ENCODE measurements at regions not wholly inside any gene's neighbourhood (a gene's known extent, or its start where the extent isn't known, plus 50 kb on each side); places are given as distances from the start of the nearest gene placed in this dataset.

DNA sequence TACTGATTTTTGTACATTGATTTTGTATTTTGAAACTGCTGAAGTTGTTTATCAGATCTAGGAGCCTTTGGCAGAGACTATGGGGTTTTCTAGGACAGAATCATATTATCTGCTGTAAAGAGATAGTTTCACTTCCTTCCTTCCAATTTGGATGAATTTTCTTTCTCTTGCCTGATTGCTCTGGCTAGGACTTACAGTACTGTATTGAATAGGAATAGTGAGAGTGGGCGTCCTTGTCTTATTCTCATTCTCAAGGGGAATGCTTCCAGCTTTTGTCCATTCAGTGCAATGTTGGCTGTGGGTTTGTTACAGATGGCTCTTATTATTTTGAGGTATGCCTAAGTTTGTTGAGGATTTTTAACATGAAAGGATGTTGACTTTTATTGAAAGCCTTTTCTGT, 290.1 kb downstream of the MAP2K4 start:
- POLR2A ChIA-PET = no interaction called here
- no peak for DNase-seq (ENCODE audit: extremely low spot score)
- TF ChIP-seq, protein P1, sequence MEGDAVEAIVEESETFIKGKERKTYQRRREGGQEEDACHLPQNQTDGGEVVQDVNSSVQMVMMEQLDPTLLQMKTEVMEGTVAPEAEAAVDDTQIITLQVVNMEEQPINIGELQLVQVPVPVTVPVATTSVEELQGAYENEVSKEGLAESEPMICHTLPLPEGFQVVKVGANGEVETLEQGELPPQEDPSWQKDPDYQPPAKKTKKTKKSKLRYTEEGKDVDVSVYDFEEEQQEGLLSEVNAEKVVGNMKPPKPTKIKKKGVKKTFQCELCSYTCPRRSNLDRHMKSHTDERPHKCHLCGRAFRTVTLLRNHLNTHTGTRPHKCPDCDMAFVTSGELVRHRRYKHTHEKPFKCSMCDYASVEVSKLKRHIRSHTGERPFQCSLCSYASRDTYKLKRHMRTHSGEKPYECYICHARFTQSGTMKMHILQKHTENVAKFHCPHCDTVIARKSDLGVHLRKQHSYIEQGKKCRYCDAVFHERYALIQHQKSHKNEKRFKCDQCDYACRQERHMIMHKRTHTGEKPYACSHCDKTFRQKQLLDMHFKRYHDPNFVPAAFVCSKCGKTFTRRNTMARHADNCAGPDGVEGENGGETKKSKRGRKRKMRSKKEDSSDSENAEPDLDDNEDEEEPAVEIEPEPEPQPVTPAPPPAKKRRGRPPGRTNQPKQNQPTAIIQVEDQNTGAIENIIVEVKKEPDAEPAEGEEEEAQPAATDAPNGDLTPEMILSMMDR (IDR thresholded peaks at IDR 0.05; ENCODE audit: control extremely low read depth, extremely low read depth, low read depth, missing control alignments) = no peak
- CTCF ChIA-PET = interaction anchor here (1.0 kb wide), 1 partner anchor 18 kb away, joined by 3 read pairs; no protein-coding TSS in a partner anchor

DNA sequence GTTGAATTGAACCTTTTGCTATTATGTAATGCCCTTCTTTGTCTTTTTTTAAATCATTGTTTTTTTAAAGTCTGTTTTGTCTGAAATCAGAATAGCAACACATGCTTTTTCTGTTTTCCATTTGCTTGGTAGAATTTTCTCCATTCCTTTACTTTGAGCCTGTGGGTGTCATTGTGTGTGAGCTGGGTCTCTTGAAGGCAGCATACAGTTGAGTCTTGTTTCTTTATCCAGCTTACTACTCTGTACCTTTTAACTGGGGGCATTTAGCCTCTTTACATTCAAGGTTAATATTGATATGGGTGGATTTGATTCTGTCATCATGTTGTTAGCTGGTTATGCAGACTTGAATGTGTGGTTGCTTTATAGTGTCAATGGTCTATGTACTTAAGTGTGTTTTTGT, 292.0 kb downstream of the MAP2K4 start:
- TF ChIP-seq, protein P1 (IDR thresholded peaks at IDR 0.05; ENCODE audit: control extremely low read depth, extremely low read depth, low read depth, missing control alignments) = no peak
- no peak for DNase-seq (ENCODE audit: extremely low spot score)
- CTCF ChIA-PET = no interaction called here
- POLR2A ChIA-PET = no interaction called here

DNA sequence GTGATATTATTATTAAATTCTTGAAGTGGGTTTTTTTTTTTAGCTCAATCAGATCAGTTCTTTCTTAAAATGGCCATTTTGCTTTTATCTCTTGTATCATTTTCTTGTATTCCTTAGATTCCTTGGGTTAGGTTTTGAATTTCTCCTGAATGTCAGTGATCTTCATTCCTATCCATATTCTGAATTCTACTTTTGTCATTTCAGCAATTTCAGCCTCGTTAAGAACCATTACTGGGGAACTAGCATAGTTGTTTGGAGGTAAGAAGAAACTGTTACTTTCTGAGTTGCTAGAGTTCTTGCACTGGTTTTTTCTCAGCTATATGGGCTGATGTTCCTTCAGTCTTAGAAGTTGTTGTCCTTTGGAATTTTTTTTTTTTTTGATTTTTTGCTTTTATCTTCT, 293.1 kb downstream of the MAP2K4 start:
- no peak for DNase-seq (ENCODE audit: extremely low spot score)
- CTCF ChIA-PET = no interaction called here
- TF ChIP-seq, protein P1 (IDR thresholded peaks at IDR 0.05; ENCODE audit: control extremely low read depth, extremely low read depth, low read depth, missing control alignments) = no peak
- POLR2A ChIA-PET = no interaction called here

DNA sequence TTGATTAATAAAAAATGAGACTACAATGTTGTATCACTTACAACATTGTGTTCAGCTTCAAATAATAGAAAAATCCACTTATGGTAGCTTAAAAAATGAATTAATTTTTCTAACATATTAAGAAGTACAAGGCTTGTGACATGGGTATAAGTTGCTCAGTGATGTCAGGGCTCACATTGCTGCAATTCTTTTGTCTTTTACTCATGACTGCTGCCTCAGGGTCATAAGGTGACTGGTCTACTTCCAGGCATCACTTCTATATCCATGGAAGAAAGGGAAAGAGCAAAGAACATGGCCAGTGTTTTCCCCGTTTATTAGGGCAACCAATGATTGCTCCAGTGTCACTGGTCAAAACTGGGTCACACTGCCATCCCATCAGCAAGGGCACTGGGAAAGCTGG, 295.3 kb downstream of the MAP2K4 start:
- POLR2A ChIA-PET = no interaction called here
- no peak for DNase-seq (ENCODE audit: extremely low spot score)
- CTCF ChIA-PET = interaction anchor here (1.0 kb wide), 1 partner anchor 27 kb away, joined by 3 read pairs; no protein-coding TSS in a partner anchor
- TF ChIP-seq, protein P1 (IDR thresholded peaks at IDR 0.05; ENCODE audit: control extremely low read depth, extremely low read depth, low read depth, missing control alignments) = no peak

DNA sequence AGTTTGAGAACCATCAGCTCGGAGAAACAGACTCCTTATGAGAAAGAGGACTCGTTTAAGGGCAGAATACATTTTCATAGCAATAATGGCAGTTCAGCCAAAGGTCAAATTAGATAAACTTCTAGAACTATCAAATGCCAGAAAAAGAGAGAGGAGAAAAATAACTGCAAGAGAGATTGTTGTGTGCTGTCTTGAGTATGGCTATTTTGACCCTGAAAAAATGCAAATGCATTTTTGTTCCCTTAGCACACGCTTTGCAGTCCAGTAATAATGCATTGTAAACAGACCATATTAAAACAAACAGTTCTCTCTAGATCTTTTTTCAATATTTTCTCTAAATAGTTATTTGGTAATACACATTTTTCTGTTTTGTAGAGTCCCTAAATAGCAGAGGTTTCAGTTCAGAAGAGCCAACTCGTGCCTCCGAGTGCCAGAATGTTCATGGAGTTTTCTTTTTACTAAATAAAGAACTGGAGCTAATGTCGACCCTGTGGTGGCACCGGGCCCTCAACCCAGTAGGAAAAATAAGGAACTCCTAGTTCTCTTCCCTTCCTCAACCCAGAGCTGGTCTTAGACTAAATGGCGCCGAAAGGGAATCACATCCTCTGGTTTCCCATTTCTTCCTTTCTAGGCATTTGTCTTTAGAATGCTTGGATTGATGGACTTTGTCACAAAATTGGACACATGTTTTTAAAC, 298.0 kb downstream of the MAP2K4 start:
- POLR2A ChIA-PET = no interaction called here
- DNase-seq (ENCODE audit: extremely low spot score) = no peak
- CTCF ChIA-PET = interaction anchor here (1.3 kb wide), 1 partner anchor 348 kb away, joined by 4 read pairs; no protein-coding TSS in a partner anchor
- TF ChIP-seq, protein P1 (IDR thresholded peaks at IDR 0.05; ENCODE audit: control extremely low read depth, extremely low read depth, low read depth, missing control alignments) = no peak

DNA sequence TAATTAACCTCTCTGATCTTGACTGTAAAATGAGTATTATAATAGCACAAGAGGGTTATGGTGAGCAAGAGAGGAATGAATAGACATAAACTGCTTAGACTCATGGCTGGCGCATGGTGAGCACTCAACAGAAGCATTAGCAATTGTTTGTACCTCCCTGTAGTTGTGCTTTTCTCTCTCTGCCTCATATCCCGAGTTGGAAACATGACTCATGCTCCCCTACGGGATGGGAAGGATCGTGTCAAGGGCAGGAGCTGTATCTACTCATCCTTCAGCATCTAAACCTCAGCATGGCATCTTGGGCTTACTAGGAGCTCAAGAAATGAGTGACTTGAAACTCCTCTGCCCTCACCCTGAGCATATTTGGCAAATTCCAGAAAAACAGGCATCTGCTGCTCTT, 299.6 kb downstream of the MAP2K4 start:
- no peak for DNase-seq (ENCODE audit: extremely low spot score)
- TF ChIP-seq, protein P1 (IDR thresholded peaks at IDR 0.05; ENCODE audit: control extremely low read depth, extremely low read depth, low read depth, missing control alignments) = no peak
- POLR2A ChIA-PET = no interaction called here
- CTCF ChIA-PET = no interaction called here

All from GM10248 (cell line).